Spleen (tissue), 7 donors: ENCODE measurements at regions not wholly inside any gene's neighbourhood (a gene's known extent, or its start where the extent isn't known, plus 50 kb on each side); places are given as distances from the start of the nearest gene placed in this dataset.

Experiments
- CTCF ChIP-seq, 11 experiments: fragments of 200-600 bp in 7 of 11; fragments of 450-650 bp in 4 of 11; sonication (generic) in 4 of 11; IDR thresholded peaks in 8 of 11; conservative IDR thresholded peaks in 3 of 11; 1 replicate in 7 of 11; 2 replicates in 4 of 11; pipeline versions ENCODE4 v1.4.0 to v1.8.0; 2016 to 2021; ENCODE audit warnings: antibody characterized with exemption in 11 of 11, inconsistent platforms in 4 of 11, mild to moderate bottlenecking in 1 of 11
- POLR2A ChIP-seq, 3 donors: fragments of 450-650 bp; IDR thresholded peaks; one replicate each; pipeline ENCODE4 v1.5.1; 2017; ENCODE audit warnings: antibody characterized with exemption in 3 of 3, mild to moderate bottlenecking in 1 of 3
- POLR2AphosphoS5 ChIP-seq, 3 donors: sonication (generic); formaldehyde crosslinking; IDR thresholded peaks; one replicate each; pipeline ENCODE4 v1.5.1; 2017; ENCODE audit warnings: antibody characterized with exemption in 3 of 3
- donor health status: DM: no; HTN: no; CAD: no; lungs with moderate emphysema.
- donor health status: DM: no; HTN: no; CAD: no.
- donor health status: DM: no; HTN: no; CAD: no.

- no peak for TF ChIP-seq CTCF (IDR thresholded peaks at IDR 0.05 in 8 of 11, conservative IDR thresholded peaks at IDR 0.05 in 3 of 11)
- no peak for TF ChIP-seq POLR2A (IDR thresholded peaks at IDR 0.05)
- no peak for TF ChIP-seq POLR2AphosphoS5 (IDR thresholded peaks at IDR 0.05)
Measured at GRCh38 chr6:125668071-125668470, 81.4 kb upstream of the HEY2 start.
